ENCODE measurements at regions not wholly inside any gene's neighbourhood (a gene's known extent, or its start where the extent isn't known, plus 50 kb on each side); places are given as distances from the start of the nearest gene placed in this dataset.

GRCh38 chr13:106369858-106370257, 165.6 kb downstream of the EFNB2 start:
- no peak overlapping the region for H3K9ac ChIP-seq
- no peaks in the 10 kb centered on the region for H3K79me2 ChIP-seq (ENCODE audit: insufficient read depth)
- H2AFZ ChIP-seq = no peak overlapping the region
- in situ Hi-C loops (cut with MboI) = no loop called here
- 93 to 95% methylated on average over 2 of the region's 2 CpGs for WGBS, 2 experiments (ENCODE audit: low coverage in 1 of 2, low lambda C conversion rate in 2 of 2, missing lambda C conversion rate in 2 of 2)
- TF ChIP-seq EZH2phosphoT487 (IDR thresholded peaks at IDR 0.05; ENCODE audit: insufficient read depth, low read depth) (no peak), EZH2 (IDR thresholded peaks at IDR 0.05; ENCODE audit: insufficient read depth, poor library complexity, severe bottlenecking) (no peak)
- no peak for DNase-seq
- H3K4me1 ChIP-seq (ENCODE audit: insufficient read depth) = peaks cover 27% of the 10 kb centered on the region
- peaks cover 11% of the 10 kb centered on the region; the same call in 1 of the 2 replicates for H3F3A ChIP-seq (ENCODE audit: insufficient read depth)
- H3K9me3 ChIP-seq (ENCODE audit: low read depth) = no peaks in the 10 kb centered on the region
- no peaks in the 10 kb centered on the region for H4K20me1 ChIP-seq (ENCODE audit: insufficient read depth)
- no peak overlapping the region for H3K4me2 ChIP-seq (ENCODE audit: unreplicated experiment)
- H3K4me3 ChIP-seq = no peak overlapping the region
- no peaks in the 10 kb centered on the region for H3K9me2 ChIP-seq (ENCODE audit: insufficient read depth)
- H3K27ac ChIP-seq = no peak overlapping the region
- no peaks in the 10 kb centered on the region for H3K27me3 ChIP-seq (replicated peaks; ENCODE audit: insufficient read depth)
- H3K36me3 ChIP-seq (ENCODE audit: low read depth) = no peaks in the 10 kb centered on the region

DNA sequence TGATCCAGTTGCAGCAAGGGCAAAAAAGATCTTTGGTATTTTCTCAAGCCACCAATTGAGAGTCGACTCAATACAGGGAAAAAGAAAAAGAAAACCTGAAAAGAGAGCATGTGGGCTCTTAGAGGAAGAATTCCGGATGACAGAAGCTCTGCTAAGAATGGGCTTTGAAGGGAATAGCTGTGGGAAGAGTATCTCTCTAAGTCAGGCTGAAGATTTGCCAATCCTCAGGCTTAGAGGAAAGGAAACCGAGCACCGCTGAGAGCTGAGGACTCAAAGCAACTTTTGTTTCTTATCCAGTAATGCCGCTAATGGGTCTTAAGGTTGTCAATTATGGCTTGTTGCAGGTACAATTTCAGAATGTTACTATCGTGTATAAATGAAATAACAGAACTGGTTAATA, 166.4 kb downstream of the EFNB2 start:
- in situ Hi-C loops (cut with MboI) = no loop called here
- 83 to 91% methylated on average over 6 of the region's 6 CpGs for WGBS, 2 experiments (ENCODE audit: low coverage in 1 of 2, low lambda C conversion rate in 2 of 2, missing lambda C conversion rate in 2 of 2)

DNA sequence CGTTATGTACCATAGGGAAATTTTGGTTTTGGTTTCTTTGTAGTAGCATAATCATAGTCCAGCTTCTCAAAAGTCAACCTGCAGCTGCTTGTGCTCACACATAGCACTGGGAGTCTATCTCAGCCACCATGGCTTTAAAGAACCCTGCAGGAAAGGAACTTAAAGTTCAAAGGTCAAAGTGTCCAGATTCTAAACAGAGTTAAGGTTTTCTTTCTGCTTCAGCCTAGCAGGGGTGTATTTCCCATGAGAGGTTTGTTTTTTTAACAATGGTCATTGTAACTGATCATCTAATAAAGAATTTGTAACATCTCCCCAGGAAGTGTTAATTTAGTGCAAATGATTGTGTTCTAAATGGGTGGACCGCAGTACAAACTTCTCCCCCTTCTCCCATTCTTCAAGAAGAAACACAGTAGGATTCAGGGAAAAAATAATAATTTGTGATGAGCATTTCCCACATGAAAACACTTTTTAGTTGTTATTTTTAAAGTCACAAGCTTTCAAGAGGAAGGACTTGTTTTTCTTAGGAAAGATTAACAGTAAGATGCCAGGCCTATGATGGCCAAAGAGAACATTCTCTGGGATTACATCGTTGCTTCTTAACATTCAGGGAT, 168.0 kb downstream of the EFNB2 start:
- DNase-seq = no peak
- in situ Hi-C loops (cut with MboI) = no loop called here
- Histone ChIP-seq H3K9me2 (ENCODE audit: insufficient read depth) (no peaks in the 10 kb centered on the region), H3F3A (ENCODE audit: insufficient read depth) (peaks cover 3% of the 10 kb centered on the region; the same call in 1 of the 2 replicates), H3K9ac (no peak overlapping the region), H3K4me1 (ENCODE audit: insufficient read depth) (peaks cover 6% of the 10 kb centered on the region; the same call in 1 of the 2 replicates), H4K20me1 (ENCODE audit: insufficient read depth) (no peaks in the 10 kb centered on the region), H3K4me2 (ENCODE audit: unreplicated experiment) (no peak overlapping the region), H3K27ac (no peak overlapping the region), H3K27me3 (replicated peaks; ENCODE audit: insufficient read depth) (no peaks in the 10 kb centered on the region), H3K36me3 (ENCODE audit: low read depth) (no peaks in the 10 kb centered on the region), H2AFZ (no peak overlapping the region), H3K9me3 (ENCODE audit: low read depth) (no peaks in the 10 kb centered on the region), H3K4me3 (no peak overlapping the region), H3K79me2 (ENCODE audit: insufficient read depth) (no peaks in the 10 kb centered on the region)
- WGBS, 2 experiments (ENCODE audit: low coverage in 1 of 2, low lambda C conversion rate in 2 of 2, missing lambda C conversion rate in 2 of 2) = 61 to 62% methylated on average over 3 of the region's 3 CpGs
- TF ChIP-seq EZH2phosphoT487 (IDR thresholded peaks at IDR 0.05; ENCODE audit: insufficient read depth, low read depth) = no peak
- TF ChIP-seq EZH2 (IDR thresholded peaks at IDR 0.05; ENCODE audit: insufficient read depth, poor library complexity, severe bottlenecking) = no peak

More for the DNA sequence above, 166.4 kb downstream of the EFNB2 start:
- Histone ChIP-seq H3K9me3 (ENCODE audit: low read depth) (no peaks in the 10 kb centered on the region), H3K9ac (no peak overlapping the region), H3K79me2 (ENCODE audit: insufficient read depth) (no peaks in the 10 kb centered on the region), H3K27ac (no peak overlapping the region), H3F3A (ENCODE audit: insufficient read depth) (peaks cover 11% of the 10 kb centered on the region; the same call in 1 of the 2 replicates), H3K27me3 (replicated peaks; ENCODE audit: insufficient read depth) (no peaks in the 10 kb centered on the region), H3K4me1 (ENCODE audit: insufficient read depth) (peaks cover 22% of the 10 kb centered on the region), H2AFZ (no peak overlapping the region), H3K9me2 (ENCODE audit: insufficient read depth) (no peaks in the 10 kb centered on the region), H3K4me3 (no peak overlapping the region), H3K4me2 (ENCODE audit: unreplicated experiment) (no peak overlapping the region), H3K36me3 (ENCODE audit: low read depth) (no peaks in the 10 kb centered on the region), H4K20me1 (ENCODE audit: insufficient read depth) (no peaks in the 10 kb centered on the region)
- TF ChIP-seq EZH2 (IDR thresholded peaks at IDR 0.05; ENCODE audit: insufficient read depth, poor library complexity, severe bottlenecking) (no peak), EZH2phosphoT487 (IDR thresholded peaks at IDR 0.05; ENCODE audit: insufficient read depth, low read depth) (no peak)
- no peak for DNase-seq

DNA sequence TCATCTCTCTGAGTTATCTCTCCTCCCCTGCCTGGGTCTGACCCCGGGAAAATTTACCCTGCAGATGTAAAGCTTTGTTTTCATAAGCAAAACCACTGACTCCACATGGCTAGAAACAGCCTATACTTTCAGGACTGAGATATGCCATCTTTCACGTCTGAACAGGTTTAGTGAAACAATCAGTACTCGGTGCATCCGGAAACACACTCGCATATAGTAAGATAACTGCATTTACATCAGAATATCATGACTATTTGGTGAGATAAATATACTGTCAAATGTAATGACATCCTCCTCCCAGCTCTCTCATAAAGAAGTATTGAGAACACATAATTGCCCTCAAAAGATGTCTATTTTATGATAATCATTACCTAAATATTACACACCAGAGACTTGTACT, 172.8 kb downstream of the EFNB2 start:
- Histone ChIP-seq H3K27ac (no peak overlapping the region), H3K4me3 (no peak overlapping the region), H3K27me3 (replicated peaks; ENCODE audit: insufficient read depth) (no peaks in the 10 kb centered on the region), H4K20me1 (ENCODE audit: insufficient read depth) (no peaks in the 10 kb centered on the region), H2AFZ (no peak overlapping the region), H3K9me3 (ENCODE audit: low read depth) (no peaks in the 10 kb centered on the region), H3F3A (ENCODE audit: insufficient read depth) (no peaks in the 10 kb centered on the region), H3K79me2 (ENCODE audit: insufficient read depth) (no peaks in the 10 kb centered on the region), H3K9ac (no peak overlapping the region), H3K4me2 (ENCODE audit: unreplicated experiment) (no peak overlapping the region), H3K4me1 (ENCODE audit: insufficient read depth) (no peaks in the 10 kb centered on the region), H3K9me2 (ENCODE audit: insufficient read depth) (no peaks in the 10 kb centered on the region), H3K36me3 (ENCODE audit: low read depth) (no peaks in the 10 kb centered on the region)
- TF ChIP-seq EZH2phosphoT487 (IDR thresholded peaks at IDR 0.05; ENCODE audit: insufficient read depth, low read depth) = no peak
- TF ChIP-seq EZH2 (IDR thresholded peaks at IDR 0.05; ENCODE audit: insufficient read depth, poor library complexity, severe bottlenecking) = no peak
- DNase-seq = no peak
- in situ Hi-C loops (cut with MboI) = no loop called here
- WGBS, 2 experiments (ENCODE audit: low coverage in 1 of 2, low lambda C conversion rate in 2 of 2, missing lambda C conversion rate in 2 of 2) = 79 to 87% methylated on average over 5 of the region's 5 CpGs
